ENCODE measurements at regions not wholly inside any gene's neighbourhood (a gene's known extent, or its start where the extent isn't known, plus 50 kb on each side); places are given as distances from the start of the nearest gene placed in this dataset.

DNA sequence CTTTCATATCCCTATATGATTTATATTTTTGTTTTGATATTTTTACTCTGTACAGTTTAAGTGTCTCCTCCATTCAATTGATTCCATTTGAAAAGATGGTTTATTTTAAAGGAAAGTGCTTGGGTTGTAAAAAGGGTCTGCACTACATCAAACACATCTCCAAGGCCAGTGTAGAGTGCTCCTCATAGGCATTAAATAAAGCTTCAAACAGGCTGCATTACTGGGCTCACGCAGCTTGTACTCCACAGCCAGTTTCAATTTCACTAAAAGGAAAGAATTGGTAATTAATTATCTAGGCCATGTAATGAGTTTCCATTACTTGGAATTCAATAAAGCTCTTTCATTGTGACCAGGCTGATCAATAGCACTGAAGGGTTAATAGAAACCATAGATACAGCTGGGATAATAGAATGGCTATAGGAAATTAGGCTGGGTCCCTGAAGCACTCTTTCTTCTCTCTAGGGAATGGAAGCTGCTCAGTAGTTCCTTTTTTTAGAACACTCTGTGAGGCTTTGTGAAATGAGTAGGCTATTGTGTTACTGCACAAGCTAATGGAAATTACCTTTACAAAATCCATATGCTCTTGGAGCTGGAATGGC, 442.2 kb downstream of the RNF144B start:
- BruUV-seq (replicated peaks) = no TSS peak
- no peaks in the 10 kb centered on the region for H3K27me3 ChIP-seq (replicated peaks in 1 of 2; ENCODE audit: control insufficient read depth in 2 of 2, insufficient read depth in 2 of 2, low read length in 1 of 2)
- no peak overlapping the region for H2AFZ ChIP-seq (ENCODE audit: control insufficient read depth, low read depth, low read length)
- no peak overlapping the region for H3K9ac ChIP-seq (ENCODE audit: control insufficient read depth, insufficient read depth, low read length)
- H3K9me3 ChIP-seq (replicated peaks; ENCODE audit: control insufficient read depth, insufficient read depth, low read length) = no peaks in the 10 kb centered on the region
- H3K36me3 ChIP-seq (ENCODE audit: control insufficient read depth in 2 of 2, insufficient read depth in 2 of 2, low read length in 1 of 2) = no peaks in the 10 kb centered on the region
- 6% methylated on average over 1 of the region's 1 CpG for WGBS (ENCODE audit: insufficient coverage, insufficient replicate concordance, low lambda C conversion rate, missing lambda C conversion rate)
- in situ Hi-C loops (cut with MboI) (no loop called here), intact Hi-C loops (cut with micrococcal nuclease; ENCODE audit: unreplicated experiment) (no loop called here)
- no peaks in the 10 kb centered on the region for H3K79me2 ChIP-seq (ENCODE audit: control insufficient read depth, insufficient read depth, low read length)
- no peak for DNase-seq (ENCODE audit: low read depth, low spot score)
- no peak overlapping the region for H3K27ac ChIP-seq (ENCODE audit: control insufficient read depth, insufficient read depth)
- no peak overlapping the region for H3K4me3 ChIP-seq
- TF ChIP-seq MEF2B (IDR thresholded peaks at IDR 0.05; ENCODE audit: partially characterized antibody, poor library complexity, severe bottlenecking) (peak; percentile 42), BRCA1 (IDR thresholded peaks at IDR 0.05; ENCODE audit: low read depth, low read length) (no peak)
- RAD21 ChIA-PET (ENCODE audit: unreplicated experiment) = no interaction called here
- SMC1A ChIA-PET (ENCODE audit: uncharacterized antibody, unreplicated experiment) = interaction anchor here (1.0 kb wide), 1 partner anchor 357 kb away, joined by 3 read pairs; no protein-coding TSS in a partner anchor
- no peak overlapping the region for H3K4me2 ChIP-seq (ENCODE audit: control insufficient read depth, insufficient read depth)
- H3K4me1 ChIP-seq (ENCODE audit: control insufficient read depth, insufficient read depth, low read length) = no peaks in the 10 kb centered on the region
- FAIRE-seq = no peak
- POLR2A ChIA-PET = no interaction called here
- H4K20me1 ChIP-seq (ENCODE audit: control insufficient read depth, insufficient read depth) = no peaks in the 10 kb centered on the region
- ATAC-seq = no peak
- CTCF ChIA-PET = interaction anchor here (1.6 kb wide), 1 partner anchor 10 kb away, joined by 3 read pairs; no protein-coding TSS in a partner anchor

DNA sequence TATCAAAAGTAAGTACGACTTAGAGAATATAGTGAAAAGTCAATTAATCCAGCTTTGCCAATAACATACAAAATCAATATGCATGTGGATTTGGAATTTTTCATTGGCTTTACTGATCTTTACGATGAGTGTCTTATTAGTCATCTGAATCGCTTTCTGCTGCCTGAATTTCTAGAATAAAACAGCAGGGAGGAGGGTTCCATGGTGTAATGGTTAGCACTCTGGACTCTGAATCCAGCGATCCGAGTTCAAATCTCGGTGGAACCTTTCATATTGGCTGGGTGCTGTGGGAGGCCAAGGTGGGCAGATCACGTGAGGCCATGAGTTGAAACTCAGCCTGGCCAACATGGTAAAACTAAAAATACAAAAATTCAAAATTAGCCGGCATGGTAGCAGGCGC, 448.8 kb downstream of the RNF144B start:
- POLR2A ChIA-PET = no interaction called here
- H3K9ac ChIP-seq (ENCODE audit: control insufficient read depth, insufficient read depth, low read length) = no peak overlapping the region
- no peaks in the 10 kb centered on the region for H3K4me1 ChIP-seq (ENCODE audit: control insufficient read depth, insufficient read depth, low read length)
- no peaks in the 10 kb centered on the region for H3K36me3 ChIP-seq (ENCODE audit: control insufficient read depth in 2 of 2, insufficient read depth in 2 of 2, low read length in 1 of 2)
- no peak overlapping the region for H2AFZ ChIP-seq (ENCODE audit: control insufficient read depth, low read depth, low read length)
- no peaks in the 10 kb centered on the region for H3K79me2 ChIP-seq (ENCODE audit: control insufficient read depth, insufficient read depth, low read length)
- H3K27me3 ChIP-seq (replicated peaks in 1 of 2; ENCODE audit: control insufficient read depth in 2 of 2, insufficient read depth in 2 of 2, low read length in 1 of 2) = no peaks in the 10 kb centered on the region
- ATAC-seq (no peak), DNase-seq (ENCODE audit: low read depth, low spot score) (no peak), FAIRE-seq (no peak)
- CTCF ChIA-PET = no interaction called here
- H3K4me3 ChIP-seq = no peak overlapping the region
- intact Hi-C loops (cut with micrococcal nuclease; ENCODE audit: unreplicated experiment) = no loop called here
- SMC1A ChIA-PET (ENCODE audit: uncharacterized antibody, unreplicated experiment) = no interaction called here
- in situ Hi-C loops (cut with MboI) = no loop called here
- H3K27ac ChIP-seq (ENCODE audit: control insufficient read depth, insufficient read depth) = no peak overlapping the region
- RAD21 ChIA-PET (ENCODE audit: unreplicated experiment) = no interaction called here
- H3K4me2 ChIP-seq (ENCODE audit: control insufficient read depth, insufficient read depth) = no peak overlapping the region
- H4K20me1 ChIP-seq (ENCODE audit: control insufficient read depth, insufficient read depth) = no peaks in the 10 kb centered on the region
- no TSS peak for BruUV-seq (replicated peaks)
- WGBS (ENCODE audit: insufficient coverage, insufficient replicate concordance, low lambda C conversion rate, missing lambda C conversion rate) = 48% methylated on average over 9 of the region's 9 CpGs
- H3K9me3 ChIP-seq (replicated peaks; ENCODE audit: control insufficient read depth, insufficient read depth, low read length) = no peaks in the 10 kb centered on the region
- TF ChIP-seq, protein P1, sequence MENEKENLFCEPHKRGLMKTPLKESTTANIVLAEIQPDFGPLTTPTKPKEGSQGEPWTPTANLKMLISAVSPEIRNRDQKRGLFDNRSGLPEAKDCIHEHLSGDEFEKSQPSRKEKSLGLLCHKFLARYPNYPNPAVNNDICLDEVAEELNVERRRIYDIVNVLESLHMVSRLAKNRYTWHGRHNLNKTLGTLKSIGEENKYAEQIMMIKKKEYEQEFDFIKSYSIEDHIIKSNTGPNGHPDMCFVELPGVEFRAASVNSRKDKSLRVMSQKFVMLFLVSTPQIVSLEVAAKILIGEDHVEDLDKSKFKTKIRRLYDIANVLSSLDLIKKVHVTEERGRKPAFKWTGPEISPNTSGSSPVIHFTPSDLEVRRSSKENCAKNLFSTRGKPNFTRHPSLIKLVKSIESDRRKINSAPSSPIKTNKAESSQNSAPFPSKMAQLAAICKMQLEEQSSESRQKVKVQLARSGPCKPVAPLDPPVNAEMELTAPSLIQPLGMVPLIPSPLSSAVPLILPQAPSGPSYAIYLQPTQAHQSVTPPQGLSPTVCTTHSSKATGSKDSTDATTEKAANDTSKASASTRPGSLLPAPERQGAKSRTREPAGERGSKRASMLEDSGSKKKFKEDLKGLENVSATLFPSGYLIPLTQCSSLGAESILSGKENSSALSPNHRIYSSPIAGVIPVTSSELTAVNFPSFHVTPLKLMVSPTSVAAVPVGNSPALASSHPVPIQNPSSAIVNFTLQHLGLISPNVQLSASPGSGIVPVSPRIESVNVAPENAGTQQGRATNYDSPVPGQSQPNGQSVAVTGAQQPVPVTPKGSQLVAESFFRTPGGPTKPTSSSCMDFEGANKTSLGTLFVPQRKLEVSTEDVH (IDR thresholded peaks at IDR 0.05; ENCODE audit: low read depth, partially characterized antibody) = no peak
- TF ChIP-seq EP300 (IDR thresholded peaks at IDR 0.05; ENCODE audit: borderline replicate concordance in 1 of 2, control insufficient read depth in 1 of 2, low read depth in 2 of 2, low read length in 2 of 2) = no peak
- TF ChIP-seq CHD2 (IDR thresholded peaks at IDR 0.05; ENCODE audit: borderline replicate concordance, low read depth, low read length) = no peak
- TF ChIP-seq RAD51 (IDR thresholded peaks at IDR 0.05) = no peak
- TF ChIP-seq, protein P2, sequence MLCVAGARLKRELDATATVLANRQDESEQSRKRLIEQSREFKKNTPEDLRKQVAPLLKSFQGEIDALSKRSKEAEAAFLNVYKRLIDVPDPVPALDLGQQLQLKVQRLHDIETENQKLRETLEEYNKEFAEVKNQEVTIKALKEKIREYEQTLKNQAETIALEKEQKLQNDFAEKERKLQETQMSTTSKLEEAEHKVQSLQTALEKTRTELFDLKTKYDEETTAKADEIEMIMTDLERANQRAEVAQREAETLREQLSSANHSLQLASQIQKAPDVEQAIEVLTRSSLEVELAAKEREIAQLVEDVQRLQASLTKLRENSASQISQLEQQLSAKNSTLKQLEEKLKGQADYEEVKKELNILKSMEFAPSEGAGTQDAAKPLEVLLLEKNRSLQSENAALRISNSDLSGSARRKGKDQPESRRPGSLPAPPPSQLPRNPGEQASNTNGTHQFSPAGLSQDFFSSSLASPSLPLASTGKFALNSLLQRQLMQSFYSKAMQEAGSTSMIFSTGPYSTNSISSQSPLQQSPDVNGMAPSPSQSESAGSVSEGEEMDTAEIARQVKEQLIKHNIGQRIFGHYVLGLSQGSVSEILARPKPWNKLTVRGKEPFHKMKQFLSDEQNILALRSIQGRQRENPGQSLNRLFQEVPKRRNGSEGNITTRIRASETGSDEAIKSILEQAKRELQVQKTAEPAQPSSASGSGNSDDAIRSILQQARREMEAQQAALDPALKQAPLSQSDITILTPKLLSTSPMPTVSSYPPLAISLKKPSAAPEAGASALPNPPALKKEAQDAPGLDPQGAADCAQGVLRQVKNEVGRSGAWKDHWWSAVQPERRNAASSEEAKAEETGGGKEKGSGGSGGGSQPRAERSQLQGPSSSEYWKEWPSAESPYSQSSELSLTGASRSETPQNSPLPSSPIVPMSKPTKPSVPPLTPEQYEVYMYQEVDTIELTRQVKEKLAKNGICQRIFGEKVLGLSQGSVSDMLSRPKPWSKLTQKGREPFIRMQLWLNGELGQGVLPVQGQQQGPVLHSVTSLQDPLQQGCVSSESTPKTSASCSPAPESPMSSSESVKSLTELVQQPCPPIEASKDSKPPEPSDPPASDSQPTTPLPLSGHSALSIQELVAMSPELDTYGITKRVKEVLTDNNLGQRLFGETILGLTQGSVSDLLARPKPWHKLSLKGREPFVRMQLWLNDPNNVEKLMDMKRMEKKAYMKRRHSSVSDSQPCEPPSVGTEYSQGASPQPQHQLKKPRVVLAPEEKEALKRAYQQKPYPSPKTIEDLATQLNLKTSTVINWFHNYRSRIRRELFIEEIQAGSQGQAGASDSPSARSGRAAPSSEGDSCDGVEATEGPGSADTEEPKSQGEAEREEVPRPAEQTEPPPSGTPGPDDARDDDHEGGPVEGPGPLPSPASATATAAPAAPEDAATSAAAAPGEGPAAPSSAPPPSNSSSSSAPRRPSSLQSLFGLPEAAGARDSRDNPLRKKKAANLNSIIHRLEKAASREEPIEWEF (IDR thresholded peaks at IDR 0.05; ENCODE audit: insufficient replicate concordance, low read depth, low read length) = no peak
- no peak for TF ChIP-seq MEF2B (IDR thresholded peaks at IDR 0.05; ENCODE audit: partially characterized antibody, poor library complexity, severe bottlenecking)
- TF ChIP-seq CREM (IDR thresholded peaks at IDR 0.05; ENCODE audit: low read depth) = no peak
- no peak for TF ChIP-seq FOXM1 (IDR thresholded peaks at IDR 0.05; ENCODE audit: low read depth, low read length)

Measured in GM12878 (cell line).